Esophagus muscularis mucosa (tissue), 4 donors: ENCODE measurements at regions not wholly inside any gene's neighbourhood (a gene's known extent, or its start where the extent isn't known, plus 50 kb on each side); places are given as distances from the start of the nearest gene placed in this dataset.

ENCODE experiments used
- DNase-seq: peaks from one replicate; pipeline ENCODE4 v3.0.0-alpha.2; 2017; ENCODE audit errors: extremely low spot score
- H3K27ac ChIP-seq, 4 donors: fragments of 200-600 bp; sonication (generic); replicated peaks in 1 of 4; 1 replicate in 3 of 4; 2 replicates in 1 of 4; pipeline ENCODE4 v1.5.1; 2016 to 2019; ENCODE audit warnings: mild to moderate bottlenecking in 1 of 4
- H3K27me3 ChIP-seq, 4 donors: fragments of 200-600 bp; sonication (generic); one replicate each; pipeline versions ENCODE4 v1.5.1 to v1.6.0; 2016 to 2019
- H3K36me3 ChIP-seq, 4 donors: fragments of 200-600 bp; sonication (generic); one replicate each; pipeline ENCODE4 v1.5.1; 2016 to 2019
- H3K4me1 ChIP-seq, 4 donors: fragments of 200-600 bp; sonication (generic); one replicate each; pipeline ENCODE4 v1.5.1; 2016 to 2019
- H3K4me3 ChIP-seq, 4 donors: fragments of 200-600 bp; sonication (generic); 1 replicate in 2 of 4; 2 replicates in 2 of 4; pipeline ENCODE4 v1.5.1; 2016 to 2019; ENCODE audit warnings: mild to moderate bottlenecking in 4 of 4, moderate library complexity in 1 of 4
- H3K9me3 ChIP-seq, 4 donors: fragments of 200-600 bp; sonication (generic); 1 replicate in 3 of 4; 2 replicates in 1 of 4; pipeline ENCODE4 v1.5.1; 2016 to 2019
- CTCF ChIP-seq, 3 experiments: fragments of 200-600 bp in 2 of 3; fragments of 450-650 bp in 1 of 3; sonication (generic) in 2 of 3; IDR thresholded peaks; one replicate each; pipeline ENCODE4 v1.5.1; 2017 to 2019; ENCODE audit warnings: antibody characterized with exemption in 3 of 3, mild to moderate bottlenecking in 2 of 3, moderate library complexity in 1 of 3
- EP300 ChIP-seq: sonication (generic); formaldehyde crosslinking; IDR thresholded peaks from one replicate; pipeline ENCODE4 v1.6.1; 2017; ENCODE audit warnings: antibody characterized with exemption
- POLR2A ChIP-seq: fragments of 450-650 bp; IDR thresholded peaks from one replicate; pipeline ENCODE4 v1.6.1; 2017; ENCODE audit warnings: antibody characterized with exemption, moderate library complexity, mild to moderate bottlenecking, low read depth
- POLR2AphosphoS5 ChIP-seq, 2 donors: sonication (generic); formaldehyde crosslinking; IDR thresholded peaks; one replicate each; pipeline ENCODE4 v1.6.1; 2017; ENCODE audit warnings: antibody characterized with exemption in 2 of 2
- WGBS: methylation state at CpG from one replicate; pipeline ENCODE4 v1.1.5; 2018; 5-methylcytosine and 5-hydroxymethylcytosine counted together
- intact Hi-C: fragments of 100-400 bp; cut with DNase I; formaldehyde crosslinking; loops from one replicate; pipeline ENCODE4 v1.15.1; 2023

- H3K9me3 ChIP-seq = no peaks in the 10 kb centered on the region
- DNase-seq = no peak
- H3K36me3 ChIP-seq = no peaks in the 10 kb centered on the region
- H3K27ac ChIP-seq = peak overlapping the region in 1 of 4 donors; percentile 34
- TF ChIP-seq POLR2A = no peak
- TF ChIP-seq POLR2AphosphoS5 (IDR thresholded peaks at IDR 0.05) = no peak
- no peak for TF ChIP-seq EP300
- TF ChIP-seq CTCF (IDR thresholded peaks at IDR 0.05) = no peak
- H3K4me3 ChIP-seq = peak overlapping the region; percentile 23 to 40 (median 30)
- WGBS = 7% methylated on average over 18 of the region's 18 CpGs
- H3K27me3 ChIP-seq = peaks cover 0 to 20% (median 0%) of the 10 kb centered on the region in 4 donors
- intact Hi-C loops = loop anchor here (2.0 to 5.0 kb wide), 3 partner anchors 318 to 518 kb away; no protein-coding TSS in a partner anchor
- peaks cover 6 to 16% (median 10%) of the 10 kb centered on the region in 4 donors for H3K4me1 ChIP-seq
These were observed 305.4 kb upstream of the MSX2 start for GRCh38 chr5:174418809-174419539.

- TF ChIP-seq EP300 = no peak
- TF ChIP-seq CTCF (IDR thresholded peaks at IDR 0.05) = peak; percentile 79 to 94 (median 82)
- TF ChIP-seq POLR2AphosphoS5 (IDR thresholded peaks at IDR 0.05) = no peak
- no peak for TF ChIP-seq POLR2A
- no peaks in the 10 kb centered on the region for H3K36me3 ChIP-seq
- no peak overlapping the region for H3K27ac ChIP-seq
- peaks cover 0 to 20% (median 0%) of the 10 kb centered on the region in 4 donors for H3K27me3 ChIP-seq
- H3K4me3 ChIP-seq = peak overlapping the region; percentile 23 to 40 (median 30)
- H3K9me3 ChIP-seq = no peaks in the 10 kb centered on the region
- peaks cover 6 to 14% (median 9%) of the 10 kb centered on the region in 4 donors for H3K4me1 ChIP-seq
- DNase-seq = peak; percentile 97
- WGBS = 19% methylated on average over 17 of the region's 17 CpGs
- intact Hi-C loops = loop anchor here (2.0 to 5.0 kb wide), 3 partner anchors 318 to 517 kb away; no protein-coding TSS in a partner anchor
These were observed 304.7 kb upstream of the MSX2 start for GRCh38 chr5:174419540-174420132.

GRCh38 chr5:174420651-174421407 is 303.6 kb upstream of the MSX2 start:
- DNase-seq = peak; percentile 55
- Histone ChIP-seq H3K27ac (no peak overlapping the region), H3K4me3 (no peak overlapping the region), H3K4me1 (peaks cover 6 to 14% (median 9%) of the 10 kb centered on the region in 4 donors), H3K9me3 (no peaks in the 10 kb centered on the region), H3K27me3 (peaks cover 0 to 20% (median 0%) of the 10 kb centered on the region in 4 donors), H3K36me3 (no peaks in the 10 kb centered on the region)
- intact Hi-C loops = no loop called here
- TF ChIP-seq POLR2AphosphoS5 (IDR thresholded peaks at IDR 0.05) = no peak
- no peak for TF ChIP-seq CTCF (IDR thresholded peaks at IDR 0.05)
- TF ChIP-seq POLR2A = no peak
- no peak for TF ChIP-seq EP300
- whole genome bisulfite sequencing = 25% methylated on average over 1 of the region's 1 CpG

GRCh38 chr5:174421408-174421805 is 303.0 kb upstream of the MSX2 start:
- TF ChIP-seq POLR2AphosphoS5 (IDR thresholded peaks at IDR 0.05) (no peak), EP300 (no peak), CTCF (IDR thresholded peaks at IDR 0.05) (no peak), POLR2A (no peak)
- intact Hi-C loops = no loop called here
- WGBS = 76% methylated on average over 7 of the region's 7 CpGs

More at GRCh38 chr5:174421408-174421805, 303.0 kb upstream of the MSX2 start:
- Histone ChIP-seq H3K4me3 (no peak overlapping the region), H3K27ac (no peak overlapping the region), H3K27me3 (peaks cover 0 to 20% (median 0%) of the 10 kb centered on the region in 4 donors), H3K4me1 (peaks cover 6 to 14% (median 9%) of the 10 kb centered on the region in 4 donors), H3K36me3 (no peaks in the 10 kb centered on the region), H3K9me3 (no peaks in the 10 kb centered on the region)
- DNase-seq = peak; percentile 78
